GM12865 (cell line): ENCODE measurements at regions not wholly inside any gene's neighbourhood (a gene's known extent, or its start where the extent isn't known, plus 50 kb on each side); places are given as distances from the start of the nearest gene placed in this dataset.

Experiments used
- DNase-seq: peaks from one replicate; pipeline ENCODE4 v3.0.0; 2010; ENCODE audit warnings: low read depth
- H3K4me3 ChIP-seq: 2 replicates; pipeline ENCODE4 v1.5.1; 2011; ENCODE audit warnings: mild to moderate bottlenecking, low read depth, low read length, control low read depth
- CTCF ChIP-seq: IDR thresholded peaks from 2 replicates; pipeline ENCODE4 v1.5.1; 2011; ENCODE audit warnings: low read length, control low read depth, low read depth, inconsistent platforms; ENCODE audit not compliant: insufficient read depth; ENCODE audit errors: missing control alignments

DNA sequence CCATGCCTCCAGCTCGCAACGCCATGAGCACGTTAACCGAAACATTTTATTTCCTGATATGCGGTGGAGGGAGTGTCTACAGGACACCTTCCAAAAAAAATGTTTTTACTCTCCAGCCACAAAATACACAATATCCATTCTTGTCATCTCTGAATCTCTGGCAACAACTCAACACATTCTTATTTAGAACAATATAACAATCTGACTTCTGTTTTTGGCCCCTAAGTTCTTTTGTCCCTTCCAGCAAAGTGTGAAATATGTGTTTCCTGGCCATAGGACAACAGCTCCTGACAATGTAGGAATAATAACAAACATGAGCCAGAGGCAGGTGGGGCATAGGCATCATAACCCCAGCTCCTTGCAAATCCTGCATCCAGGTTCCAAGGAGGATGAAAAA is 163.0 kb downstream of the DDX1 start:
- no peak overlapping the region for H3K4me3 ChIP-seq
- no peak for TF ChIP-seq CTCF
- no peak for DNase-seq

- no peak for DNase-seq
These were observed 163.9 kb downstream of the DDX1 start for GRCh38 chr2:15755528-15755927.

GRCh38 chr2:15756011-15756550 is 164.4 kb downstream of the DDX1 start:
- no peak overlapping the region for H3K4me3 ChIP-seq
- no peak for DNase-seq
- no peak for TF ChIP-seq CTCF

More at GRCh38 chr2:15755528-15755927, 163.9 kb downstream of the DDX1 start:
- TF ChIP-seq CTCF = no peak
- no peak overlapping the region for H3K4me3 ChIP-seq

DNA sequence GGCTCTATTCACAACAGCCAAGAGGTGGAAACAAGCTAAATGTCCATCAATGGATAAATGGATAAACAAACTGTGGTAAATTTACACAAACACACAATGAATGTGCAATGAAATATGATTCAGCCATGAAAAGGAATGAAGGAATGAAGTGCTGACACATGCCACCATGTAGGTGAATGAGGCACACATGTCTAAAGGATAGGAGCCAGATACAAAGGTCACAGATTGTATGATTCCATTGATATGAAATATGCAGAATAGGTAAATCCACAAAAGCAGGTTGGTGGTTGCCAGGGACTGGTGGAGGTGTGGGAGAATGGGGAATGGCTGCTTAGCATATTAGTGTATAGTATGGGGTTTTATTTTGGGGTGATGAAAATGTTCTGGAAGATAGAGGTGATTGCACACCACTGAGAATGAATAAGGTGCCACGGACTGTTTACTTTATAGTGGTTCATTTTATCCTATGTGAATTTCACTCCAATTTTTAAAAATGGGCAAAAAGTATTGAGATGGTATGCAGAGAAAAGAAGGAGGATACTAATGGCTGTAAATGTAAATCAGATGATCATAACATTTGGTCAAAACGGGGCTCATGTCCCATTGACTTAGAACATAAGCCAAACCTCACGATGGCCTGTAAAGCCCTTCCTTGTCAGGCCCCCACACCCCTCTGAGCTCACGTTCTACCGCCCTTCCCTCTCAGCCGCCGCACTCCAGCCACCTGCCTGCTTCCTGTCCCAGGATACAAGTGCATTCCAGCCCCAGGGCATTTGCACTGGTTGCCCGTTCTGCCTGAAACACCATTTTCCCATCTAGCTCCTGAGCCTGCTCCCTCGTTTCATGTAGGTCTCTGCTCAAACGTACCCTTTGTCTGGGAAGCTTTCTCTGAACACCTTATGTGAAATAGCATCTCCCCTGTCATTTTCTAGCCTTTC is 165.5 kb downstream of the DDX1 start:
- no peak for DNase-seq
- no peak for TF ChIP-seq CTCF

DNA sequence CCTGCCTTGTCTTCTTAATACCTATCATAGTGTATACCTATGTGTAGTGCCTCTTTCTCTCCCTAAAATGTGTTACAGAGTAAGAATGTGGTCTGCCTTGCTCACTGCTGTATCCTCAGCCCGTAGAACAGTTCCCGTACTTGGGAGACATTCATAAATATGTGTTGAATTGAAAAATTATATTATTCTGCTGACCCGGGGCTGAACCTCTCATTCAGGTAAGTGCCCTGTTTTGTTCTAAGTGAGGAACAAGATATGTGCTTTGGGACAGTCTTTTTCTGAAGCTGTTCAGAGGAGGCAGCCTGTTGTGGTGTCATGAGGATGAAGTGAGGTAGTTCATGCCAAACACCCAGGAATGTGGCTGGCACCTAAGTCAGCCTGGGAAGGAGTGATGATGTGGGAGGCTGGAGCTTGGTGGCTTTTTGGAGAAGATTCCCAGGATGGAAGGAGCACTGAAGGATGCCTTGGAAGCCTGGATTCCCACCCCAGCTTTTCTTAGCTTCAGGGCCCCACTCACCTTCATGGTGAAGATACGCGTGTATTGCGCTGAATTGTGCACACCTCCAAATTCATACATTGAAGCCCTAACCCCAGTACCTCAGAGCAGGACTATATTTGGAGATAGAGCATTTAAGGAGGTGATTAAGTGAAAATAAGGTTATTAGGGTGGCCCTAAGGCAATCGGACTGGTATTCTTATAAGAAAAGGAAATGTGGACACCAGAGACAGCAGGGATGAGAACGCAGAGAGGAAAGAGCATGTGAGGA is 166.3 kb downstream of the DDX1 start:
- TF ChIP-seq CTCF = no peak
- H3K4me3 ChIP-seq = no peak overlapping the region
- DNase-seq = no peak

More for the DNA sequence above, 165.5 kb downstream of the DDX1 start:
- H3K4me3 ChIP-seq = no peak overlapping the region

- no peak for TF ChIP-seq CTCF
- DNase-seq = no peak
These were observed 167.2 kb downstream of the DDX1 start for GRCh38 chr2:15758848-15759247.

More at GRCh38 chr2:15758848-15759247, 167.2 kb downstream of the DDX1 start:
- H3K4me3 ChIP-seq = no peak overlapping the region
